MG63 (cell line): ENCODE measurements at regions not wholly inside any gene's neighbourhood (a gene's known extent, or its start where the extent isn't known, plus 50 kb on each side); places are given as distances from the start of the nearest gene placed in this dataset.
"Not testable (repeated sequence)": the region's sequence is repeated elsewhere in the genome, so short reads cannot be mapped to it uniquely, and the experiment has no call there.

Experiments used
- DNase-seq: peaks from one replicate; pipeline ENCODE4 v3.0.0-alpha.2; 2020
- H3K27me3 ChIP-seq: fragments of 250-450 bp; sonication (Bioruptor Pico); 2 replicates; pipeline ENCODE4 v1.5.1; 2020; ENCODE audit warnings: mild to moderate bottlenecking, moderate library complexity
- H3K36me3 ChIP-seq: fragments of 250-450 bp; sonication (Bioruptor Pico); 2 replicates; pipeline ENCODE4 v1.5.1; 2020; ENCODE audit warnings: mild to moderate bottlenecking, moderate library complexity
- H3K4me3 ChIP-seq: fragments of 250-450 bp; sonication (Bioruptor Pico); 2 replicates; pipeline ENCODE4 v1.5.1; 2020; ENCODE audit warnings: mild to moderate bottlenecking, moderate library complexity
- H3K9me3 ChIP-seq: fragments of 250-450 bp; sonication (Bioruptor Pico); 2 replicates; pipeline ENCODE4 v1.5.1; 2020; ENCODE audit warnings: mild to moderate bottlenecking, moderate library complexity

DNA sequence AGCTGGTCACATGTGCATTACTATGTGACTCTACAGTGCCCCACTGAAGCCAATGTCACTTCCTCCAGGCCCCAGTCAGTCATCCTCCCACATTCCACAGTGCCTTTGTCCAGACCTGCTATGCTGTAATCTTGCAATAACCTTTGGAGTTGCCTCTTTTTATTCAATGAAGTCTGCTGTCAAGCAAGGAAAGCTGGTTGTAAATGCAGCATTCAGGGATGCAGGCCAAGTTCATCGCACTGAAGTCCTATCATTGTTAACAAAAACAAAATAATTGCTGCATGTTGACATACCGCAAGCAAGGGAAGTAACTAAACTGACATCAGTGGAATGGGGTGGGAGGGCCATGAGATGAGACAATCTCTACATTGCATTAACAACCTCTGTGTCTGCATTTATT lies 131.2 kb upstream of the CDYL start:
- no peak for DNase-seq
- Histone ChIP-seq H3K27me3 (no peaks in the 10 kb centered on the region), H3K36me3 (no peaks in the 10 kb centered on the region), H3K4me3 (no peak overlapping the region), H3K9me3 (no peaks in the 10 kb centered on the region)

DNA sequence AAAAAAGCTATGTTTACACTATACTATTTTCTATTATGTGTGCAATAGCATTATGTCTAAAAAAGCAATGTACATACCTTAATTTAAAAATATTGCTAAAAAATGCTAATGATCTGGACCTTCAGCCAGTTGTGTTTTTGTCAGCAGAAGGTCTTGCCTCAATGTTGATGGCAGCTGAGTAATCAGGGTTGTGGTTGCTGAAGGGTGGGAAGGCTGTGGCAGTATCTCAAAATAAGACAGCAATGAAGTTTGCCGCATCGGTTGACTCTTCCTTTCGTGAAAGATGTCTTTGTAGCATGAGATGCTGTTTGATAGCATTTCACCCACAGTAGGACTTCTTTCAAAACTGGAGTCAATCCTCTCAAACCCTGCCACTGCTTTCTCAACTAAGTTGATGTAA lies 134.7 kb upstream of the CDYL start:
- Histone ChIP-seq H3K9me3 (no peaks in the 10 kb centered on the region), H3K4me3 (no peak overlapping the region)
- no peak for DNase-seq

DNA sequence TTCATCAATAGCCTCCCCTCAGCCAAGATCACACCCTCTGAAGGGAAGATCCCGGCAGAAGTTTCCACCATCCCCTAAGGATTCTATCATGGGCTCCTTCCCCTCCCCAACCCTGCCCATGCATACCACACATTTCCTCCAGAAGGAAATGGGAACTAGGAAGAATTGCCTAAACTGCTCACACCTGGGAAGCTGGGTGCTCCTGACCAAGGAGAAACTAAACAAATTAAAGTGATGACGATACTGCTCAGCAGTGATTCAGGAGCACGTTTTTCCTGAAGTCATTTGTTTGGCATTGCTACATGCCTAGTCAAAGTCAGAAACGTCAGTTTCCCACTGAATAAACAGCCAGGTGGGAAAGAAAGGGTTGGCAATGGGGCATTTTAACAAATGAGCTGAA lies 136.1 kb upstream of the CDYL start:
- H3K4me3 ChIP-seq = no peak overlapping the region
- no peaks in the 10 kb centered on the region for H3K36me3 ChIP-seq
- no peaks in the 10 kb centered on the region for H3K9me3 ChIP-seq
- DNase-seq = no peak
- no peaks in the 10 kb centered on the region for H3K27me3 ChIP-seq

More for the DNA sequence above, 134.7 kb upstream of the CDYL start:
- H3K36me3 ChIP-seq = no peaks in the 10 kb centered on the region
- no peaks in the 10 kb centered on the region for H3K27me3 ChIP-seq

DNA sequence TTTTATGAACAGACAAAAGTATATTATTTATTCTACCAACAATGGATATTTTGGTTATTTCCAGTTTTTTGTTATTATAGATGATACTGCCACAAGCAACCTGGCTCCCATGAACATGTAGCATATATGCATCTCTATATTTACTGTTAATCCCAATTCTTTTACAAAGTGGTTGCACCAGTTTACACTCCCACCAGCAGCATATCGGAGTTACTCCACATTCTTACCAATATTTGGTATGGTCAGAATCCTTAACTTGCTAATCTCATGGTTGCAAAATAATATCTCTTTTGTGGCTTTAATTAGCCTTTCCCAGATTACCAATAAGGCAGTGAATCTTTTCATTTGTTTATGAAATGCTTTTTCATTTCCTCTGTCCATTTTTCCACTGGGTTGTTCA lies 137.6 kb upstream of the CDYL start:
- no peak for DNase-seq
- Histone ChIP-seq H3K9me3 (no peaks in the 10 kb centered on the region), H3K36me3 (no peaks in the 10 kb centered on the region), H3K27me3 (no peaks in the 10 kb centered on the region), H3K4me3 (no peak overlapping the region)

DNA sequence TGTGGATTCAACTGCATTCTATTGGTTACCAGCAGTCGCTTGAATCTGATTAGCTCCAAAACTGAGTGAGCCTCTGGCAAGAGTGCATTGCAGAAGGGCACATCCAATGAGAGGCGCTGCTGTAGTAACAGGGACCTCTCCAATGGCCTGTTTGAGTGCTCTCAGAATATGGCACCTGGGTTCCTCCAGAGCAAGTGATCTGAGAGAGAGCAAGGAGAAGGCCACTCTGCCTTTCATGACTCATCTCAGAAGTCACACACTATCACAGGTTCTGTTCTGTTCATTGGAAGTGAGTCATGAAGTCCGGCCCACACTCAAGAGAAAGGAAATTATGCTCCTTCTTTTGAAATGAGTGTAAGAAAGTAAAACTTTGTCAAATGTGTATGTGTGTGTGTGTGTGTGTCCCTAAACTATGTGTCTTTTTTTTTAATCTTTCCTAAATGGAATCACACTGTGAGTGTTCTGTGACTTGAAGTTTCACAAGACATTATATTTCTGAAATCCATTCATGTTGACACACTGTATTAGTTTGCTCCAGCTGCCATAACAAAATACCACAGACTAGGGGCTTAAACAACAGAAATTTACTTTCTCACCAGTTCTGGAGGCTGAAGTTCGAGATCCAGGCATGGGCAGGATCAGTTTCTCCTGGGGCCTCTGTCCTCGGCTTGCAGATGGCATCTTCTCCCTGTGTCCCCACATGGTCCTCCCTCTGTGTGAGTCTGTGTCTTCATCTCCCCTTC lies 138.3 kb upstream of the CDYL start:
- no peak for DNase-seq
- Histone ChIP-seq H3K4me3 (no peak overlapping the region), H3K9me3 (no peaks in the 10 kb centered on the region), H3K36me3 (no peaks in the 10 kb centered on the region), H3K27me3 (no peaks in the 10 kb centered on the region)

DNA sequence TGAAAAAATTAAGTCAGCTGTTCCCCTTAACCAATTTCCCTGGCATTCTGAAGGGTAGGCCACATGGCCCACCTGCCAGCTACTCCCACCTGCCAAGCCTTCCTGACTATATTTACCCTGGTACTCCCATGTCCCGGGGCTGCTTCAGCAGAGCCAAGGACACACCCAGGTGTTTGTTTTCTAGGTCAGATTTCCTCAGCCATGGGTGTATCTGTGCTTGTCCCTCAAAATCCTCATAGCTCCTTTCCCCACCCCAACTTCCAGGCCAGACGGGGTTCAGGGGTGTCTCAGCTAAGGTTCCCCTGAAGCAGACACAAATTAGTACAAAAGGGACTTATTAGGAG lies 139.4 kb upstream of the CDYL start:
- no peak for DNase-seq
- H3K36me3 ChIP-seq = no peaks in the 10 kb centered on the region
- no peaks in the 10 kb centered on the region for H3K9me3 ChIP-seq
- H3K27me3 ChIP-seq = no peaks in the 10 kb centered on the region
- H3K4me3 ChIP-seq = no peak overlapping the region

DNA sequence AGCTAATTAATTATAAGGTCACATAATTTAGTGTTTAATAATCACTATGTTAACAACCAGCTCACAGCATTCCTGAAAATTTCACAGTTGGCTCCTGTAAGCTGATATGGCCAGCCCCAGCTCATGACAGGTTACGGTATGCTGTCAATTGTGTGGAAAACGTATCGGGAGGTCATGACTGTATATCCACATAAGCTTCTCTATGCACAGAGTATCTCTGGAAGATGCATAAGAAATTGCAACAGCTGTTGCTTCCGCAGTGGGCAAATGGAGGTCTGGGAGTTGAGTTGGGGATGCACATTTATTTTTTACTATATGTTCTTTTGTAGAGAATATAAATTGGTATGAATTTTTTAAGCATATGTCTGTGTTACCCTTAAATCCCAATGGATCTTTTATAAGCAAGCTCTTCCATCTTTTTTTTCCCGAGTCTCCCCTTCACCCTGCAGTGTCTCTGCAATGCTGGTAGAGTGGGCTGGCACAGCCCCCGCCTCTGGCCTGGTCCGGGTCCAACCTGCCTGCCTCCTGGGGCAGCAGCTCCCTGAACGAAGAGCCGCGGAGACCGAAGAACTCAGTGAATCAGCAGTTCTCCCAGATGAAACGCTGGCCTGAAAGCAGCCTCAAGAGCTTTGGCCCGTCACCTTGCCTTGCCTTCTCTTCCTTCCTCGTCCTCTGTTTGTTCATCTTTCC lies 139.9 kb upstream of the CDYL start:
- no peak for DNase-seq
- Histone ChIP-seq H3K36me3 (no peaks in the 10 kb centered on the region), H3K27me3 (no peaks in the 10 kb centered on the region), H3K4me3 (no peak overlapping the region), H3K9me3 (no peaks in the 10 kb centered on the region)

DNA sequence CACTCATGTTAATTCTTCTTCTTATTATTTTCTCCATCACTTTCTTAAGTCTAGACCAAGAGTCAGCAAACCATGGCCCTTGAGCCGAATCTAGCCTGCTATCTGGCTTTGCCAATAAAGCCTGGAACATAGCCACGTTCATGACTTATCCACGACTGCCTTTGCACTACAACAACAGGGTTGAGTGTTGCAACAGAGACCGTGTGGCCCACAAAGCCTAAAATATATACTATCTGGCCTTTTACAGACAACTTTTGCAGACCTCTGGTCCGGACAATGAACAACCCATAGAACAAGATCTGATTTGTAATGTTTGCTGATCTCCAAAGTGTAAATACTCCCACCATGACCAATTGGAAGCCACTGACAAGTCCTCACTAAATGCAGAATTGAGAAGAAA lies 140.5 kb upstream of the CDYL start:
- H3K9me3 ChIP-seq = no peaks in the 10 kb centered on the region
- H3K4me3 ChIP-seq = no peak overlapping the region
- DNase-seq = no peak
- H3K36me3 ChIP-seq = no peaks in the 10 kb centered on the region
- H3K27me3 ChIP-seq = no peaks in the 10 kb centered on the region

DNA sequence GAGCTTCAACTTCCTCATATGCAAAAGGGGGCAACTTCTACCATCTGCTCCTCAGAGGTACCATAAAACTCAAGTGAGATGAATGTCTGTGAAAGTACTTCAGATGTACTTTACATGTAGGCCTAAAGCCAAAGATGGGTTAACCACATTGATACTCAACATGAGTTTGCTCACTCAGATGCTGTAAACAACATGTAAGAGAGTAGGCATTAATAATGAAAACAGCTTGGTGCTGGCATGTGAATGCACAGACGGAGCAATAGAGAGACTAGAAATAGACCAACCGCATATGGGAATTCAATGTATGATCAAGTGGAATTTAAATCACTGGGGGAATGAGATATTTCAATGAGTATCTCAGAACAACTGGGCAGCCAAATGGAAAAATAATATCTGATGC lies 143.8 kb upstream of the CDYL start:
- DNase-seq = no peak
- no peaks in the 10 kb centered on the region for H3K9me3 ChIP-seq
- no peak overlapping the region for H3K4me3 ChIP-seq
- H3K27me3 ChIP-seq = no peaks in the 10 kb centered on the region
- no peaks in the 10 kb centered on the region for H3K36me3 ChIP-seq

DNA sequence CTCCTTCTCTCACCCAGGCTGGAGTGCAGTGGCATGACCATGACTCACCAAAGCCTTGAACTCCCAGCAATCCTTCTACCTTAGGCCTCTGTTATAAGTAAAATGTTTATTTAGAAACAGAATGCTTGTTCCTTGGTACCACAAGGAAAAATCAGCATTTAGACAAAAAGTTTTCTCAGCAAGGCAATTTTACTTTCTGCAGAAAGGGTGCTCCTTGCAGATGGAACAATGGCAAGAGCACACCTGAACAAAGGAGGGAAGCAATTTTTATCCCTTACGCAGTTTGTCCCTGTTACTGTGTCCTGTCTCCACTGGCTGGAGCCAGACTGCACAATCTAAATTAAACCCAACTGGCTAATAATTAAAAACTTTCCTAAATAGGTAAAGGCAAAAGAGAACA lies 146.4 kb upstream of the CDYL start:
- H3K4me3 ChIP-seq, H3K27me3 ChIP-seq, DNase-seq, H3K9me3 ChIP-seq, H3K36me3 ChIP-seq: not testable (repeated sequence)

DNA sequence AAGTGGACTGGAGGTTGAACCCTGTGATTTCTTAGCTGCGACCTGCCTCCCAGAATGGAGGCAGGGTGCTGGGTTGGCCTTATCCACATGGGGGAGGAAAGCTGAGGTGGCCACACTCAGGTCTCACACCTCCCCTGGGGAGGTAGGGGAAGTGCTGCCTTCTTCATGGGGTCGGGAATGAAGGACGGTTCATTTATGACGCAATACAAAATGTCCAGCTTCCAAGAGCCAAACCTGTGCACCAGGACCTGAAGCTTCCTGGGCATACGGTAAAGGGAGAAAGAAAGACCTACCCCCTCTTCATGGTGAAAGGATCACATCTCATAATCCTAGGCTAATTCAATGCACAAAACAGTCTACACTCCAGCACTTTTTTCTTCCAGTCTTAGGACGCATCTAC lies 150.6 kb upstream of the CDYL start:
- no peak for DNase-seq
- H3K27me3 ChIP-seq = no peaks in the 10 kb centered on the region
- no peak overlapping the region for H3K4me3 ChIP-seq
- H3K9me3 ChIP-seq = no peaks in the 10 kb centered on the region
- no peaks in the 10 kb centered on the region for H3K36me3 ChIP-seq

DNA sequence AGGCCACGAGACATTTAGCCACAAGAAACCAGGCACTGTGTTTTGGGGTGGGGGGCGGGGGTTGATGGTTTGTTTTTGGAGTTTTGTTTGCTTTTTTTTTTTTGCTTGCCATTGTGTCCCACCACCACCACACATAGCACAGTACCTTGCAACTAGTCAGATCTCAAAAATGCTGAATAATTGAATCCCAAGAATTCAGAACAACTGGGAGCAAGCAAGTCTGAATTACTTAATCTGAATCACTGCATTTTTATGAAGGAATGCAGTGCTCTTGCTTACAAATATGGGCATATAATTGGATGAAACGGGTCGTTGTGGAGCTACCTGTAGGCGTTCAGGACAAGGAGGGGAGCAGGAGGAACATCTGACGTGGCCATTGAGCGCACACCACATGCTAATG lies 151.5 kb upstream of the CDYL start:
- H3K4me3 ChIP-seq = no peak overlapping the region
- DNase-seq = no peak
- no peaks in the 10 kb centered on the region for H3K9me3 ChIP-seq
- no peaks in the 10 kb centered on the region for H3K36me3 ChIP-seq
- H3K27me3 ChIP-seq = no peaks in the 10 kb centered on the region

DNA sequence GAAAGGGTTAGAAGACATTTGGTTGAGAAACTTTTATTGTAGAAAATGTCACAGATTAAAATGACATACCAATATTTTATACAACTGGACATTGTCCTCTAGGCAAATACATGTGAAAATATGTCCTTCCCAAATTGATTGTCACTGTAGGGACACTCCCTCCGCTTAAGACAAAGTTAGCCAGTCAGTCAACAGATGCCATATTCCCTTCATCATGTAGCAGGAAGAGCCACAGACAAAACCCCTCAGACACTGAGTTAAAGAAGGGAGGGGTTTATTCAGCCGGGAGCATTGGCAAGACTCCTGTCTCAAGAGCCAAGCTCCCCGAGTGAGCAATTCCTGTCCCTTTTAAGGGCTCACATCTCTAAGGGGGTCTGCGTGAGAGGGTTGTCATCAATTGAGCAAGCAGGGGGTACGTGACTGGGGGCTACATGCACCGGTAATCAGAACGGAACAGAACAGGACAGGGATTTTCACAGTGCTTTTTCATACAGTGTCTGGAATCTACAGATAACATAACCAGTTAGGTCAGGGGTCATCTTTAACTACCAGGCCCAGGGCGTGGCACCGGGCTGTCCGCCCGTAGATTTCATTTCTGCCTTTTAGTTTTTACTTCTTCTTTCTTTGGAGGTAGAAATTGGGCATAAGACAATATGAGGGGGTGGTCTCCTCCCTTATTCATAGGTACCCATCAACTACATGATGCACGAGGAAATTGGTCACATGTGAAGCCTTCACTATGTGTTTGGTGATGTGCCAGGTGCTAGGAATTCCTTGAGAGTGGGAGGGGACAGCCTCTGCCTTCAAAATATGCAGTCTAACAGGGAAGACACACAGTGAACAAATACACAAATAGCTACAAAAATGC lies 155.7 kb upstream of the CDYL start:
- no peak for DNase-seq

DNA sequence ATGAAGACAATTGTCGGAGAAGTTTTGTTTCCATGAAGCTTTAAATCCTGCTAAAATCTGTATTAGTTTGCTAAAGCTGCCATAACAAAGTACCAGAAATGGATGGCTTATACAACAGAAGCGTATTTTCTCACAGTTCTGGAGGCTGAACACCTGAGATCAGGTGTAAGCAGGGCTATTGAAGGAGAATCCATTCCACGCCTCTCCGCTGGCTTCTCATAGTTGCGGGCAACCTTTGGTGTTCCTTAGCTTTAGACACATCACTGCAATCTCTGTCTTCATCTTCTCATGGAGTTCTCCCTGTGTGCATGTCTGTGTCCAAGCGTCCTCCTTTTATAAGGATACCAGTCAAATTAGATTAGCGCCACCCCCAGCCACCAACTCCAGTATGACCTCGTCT lies 159.9 kb upstream of the CDYL start:
- H3K36me3 ChIP-seq = no peaks in the 10 kb centered on the region
- no peaks in the 10 kb centered on the region for H3K27me3 ChIP-seq
- H3K9me3 ChIP-seq = no peaks in the 10 kb centered on the region
- no peak overlapping the region for H3K4me3 ChIP-seq
- DNase-seq = no peak

More for the DNA sequence above, 155.7 kb upstream of the CDYL start:
- no peak overlapping the region for H3K4me3 ChIP-seq
- H3K27me3 ChIP-seq = no peaks in the 10 kb centered on the region
- H3K36me3 ChIP-seq = no peaks in the 10 kb centered on the region
- no peaks in the 10 kb centered on the region for H3K9me3 ChIP-seq

DNA sequence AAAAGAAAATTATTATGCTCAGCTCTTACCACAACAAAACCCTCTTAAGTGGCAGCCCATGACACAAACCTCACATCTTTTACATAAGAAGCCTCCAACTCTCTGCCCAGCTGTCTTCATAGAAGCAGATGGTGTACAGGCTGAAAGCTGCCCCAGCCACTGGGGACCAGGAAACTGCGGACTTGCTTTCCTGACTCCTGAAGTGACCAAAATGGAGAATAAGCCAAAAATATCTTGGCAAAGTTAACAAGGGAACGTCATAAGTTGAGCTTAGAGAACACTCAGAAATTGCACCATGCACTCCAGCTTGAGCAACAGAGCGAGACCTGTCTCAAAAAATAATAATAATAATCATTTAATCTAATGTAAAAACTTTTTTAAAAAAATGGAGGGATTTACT lies 160.3 kb upstream of the CDYL start:
- no peaks in the 10 kb centered on the region for H3K9me3 ChIP-seq
- no peaks in the 10 kb centered on the region for H3K36me3 ChIP-seq
- no peak overlapping the region for H3K4me3 ChIP-seq
- no peaks in the 10 kb centered on the region for H3K27me3 ChIP-seq
- DNase-seq = no peak

DNA sequence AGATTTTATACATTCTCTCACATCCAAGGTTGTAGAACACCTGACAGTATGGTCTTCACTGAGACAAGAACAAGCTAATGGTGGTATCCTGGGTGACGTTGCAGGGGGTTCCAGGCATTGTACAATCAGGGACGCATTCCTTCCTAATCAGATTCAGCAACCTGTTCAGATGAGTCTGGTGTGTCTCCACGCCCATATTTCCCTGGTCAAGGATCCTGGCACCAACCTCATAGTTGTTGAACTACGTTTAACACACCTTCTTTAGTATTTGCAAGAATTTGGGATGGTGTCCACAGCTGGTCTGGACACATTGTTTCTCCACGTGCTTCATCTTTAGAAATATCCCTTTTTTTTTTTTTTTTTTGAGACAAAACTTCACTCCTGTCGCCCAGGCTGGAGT lies 161.0 kb upstream of the CDYL start:
- Histone ChIP-seq H3K4me3 (no peak overlapping the region), H3K27me3 (no peaks in the 10 kb centered on the region), H3K36me3 (no peaks in the 10 kb centered on the region), H3K9me3 (no peaks in the 10 kb centered on the region)
- no peak for DNase-seq

DNA sequence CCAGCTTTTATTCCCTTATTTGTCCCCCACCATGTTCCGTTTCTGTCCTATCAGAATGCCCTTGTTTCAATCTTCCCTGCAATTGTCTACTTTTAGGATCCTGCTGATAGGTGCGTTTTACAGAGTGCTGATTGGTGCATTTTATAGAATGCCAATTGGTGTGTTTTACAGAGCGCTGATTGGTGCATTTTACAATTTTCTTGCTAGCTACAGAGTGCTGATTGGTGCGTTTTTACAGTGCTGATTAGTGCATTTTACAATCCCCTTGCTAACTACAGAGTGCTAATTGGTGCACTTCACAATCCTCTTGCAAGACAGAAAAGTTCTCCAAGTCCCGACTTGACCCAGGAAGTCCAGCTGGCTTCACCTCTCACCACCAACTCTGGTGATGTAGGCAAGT lies 161.6 kb upstream of the CDYL start:
- H3K4me3 ChIP-seq = no peak overlapping the region
- H3K27me3 ChIP-seq = no peaks in the 10 kb centered on the region
- H3K36me3 ChIP-seq = no peaks in the 10 kb centered on the region
- DNase-seq = no peak
- H3K9me3 ChIP-seq = no peaks in the 10 kb centered on the region

DNA sequence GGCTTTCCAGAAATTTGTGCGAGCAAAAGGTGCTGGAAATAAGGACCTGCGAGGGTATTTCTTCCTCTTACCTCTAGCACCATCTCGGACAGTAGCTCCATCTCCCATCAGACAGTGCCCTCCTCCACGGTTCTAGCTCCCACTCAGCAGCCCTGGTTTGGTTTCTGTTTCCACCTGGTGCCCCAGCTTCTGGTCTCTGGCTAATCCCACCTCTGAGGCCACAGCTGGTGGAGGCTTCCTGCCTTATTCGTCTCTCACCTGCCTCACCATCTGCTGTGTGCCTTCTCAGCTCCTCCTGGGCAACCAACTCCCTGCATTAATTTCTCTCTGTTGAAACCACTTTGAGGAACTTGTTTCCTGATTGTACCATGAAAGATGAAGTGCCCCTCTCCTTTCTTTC lies 162.4 kb upstream of the CDYL start:
- H3K4me3 ChIP-seq = no peak overlapping the region
- no peaks in the 10 kb centered on the region for H3K36me3 ChIP-seq
- H3K9me3 ChIP-seq = no peaks in the 10 kb centered on the region
- no peaks in the 10 kb centered on the region for H3K27me3 ChIP-seq
- no peak for DNase-seq
